Inflammatory macrophage treated with lipopolysaccharide for 4 hours (primary cell): ENCODE measurements at regions not wholly inside any gene's neighbourhood (a gene's known extent, or its start where the extent isn't known, plus 50 kb on each side); places are given as distances from the start of the nearest gene placed in this dataset.
A peak's percentile ranks its signal among the peaks of the same experiment; 100 is the strongest.

Experiments used
- DNase-seq: peaks from one replicate; pipeline ENCODE4 v3.0.0-alpha.2; 2020

- no peak for DNase-seq
These were observed 75.8 kb upstream of the NPAS2 start for GRCh38 chr2:100744184-100744583.

DNA sequence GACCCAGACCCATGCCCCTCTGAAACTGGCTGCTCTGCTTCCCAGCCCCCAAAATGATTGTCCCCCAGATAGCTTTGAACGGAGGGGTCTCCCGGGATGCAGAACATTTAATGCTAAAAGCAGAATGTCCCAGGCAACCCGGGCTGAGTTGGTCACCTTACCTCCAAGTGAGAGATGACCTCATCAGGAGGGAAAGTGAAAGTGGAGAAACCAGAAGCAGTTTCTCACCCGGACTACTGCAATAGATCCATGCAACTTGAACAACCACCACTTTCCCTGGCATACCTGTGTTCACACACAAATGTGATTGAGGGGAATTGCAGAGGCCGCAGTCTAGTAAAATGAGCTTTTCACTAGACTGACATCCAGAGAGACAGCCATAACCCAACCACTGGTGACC lies 75.3 kb upstream of the NPAS2 start:
- DNase-seq, result peak; percentile 74

DNA sequence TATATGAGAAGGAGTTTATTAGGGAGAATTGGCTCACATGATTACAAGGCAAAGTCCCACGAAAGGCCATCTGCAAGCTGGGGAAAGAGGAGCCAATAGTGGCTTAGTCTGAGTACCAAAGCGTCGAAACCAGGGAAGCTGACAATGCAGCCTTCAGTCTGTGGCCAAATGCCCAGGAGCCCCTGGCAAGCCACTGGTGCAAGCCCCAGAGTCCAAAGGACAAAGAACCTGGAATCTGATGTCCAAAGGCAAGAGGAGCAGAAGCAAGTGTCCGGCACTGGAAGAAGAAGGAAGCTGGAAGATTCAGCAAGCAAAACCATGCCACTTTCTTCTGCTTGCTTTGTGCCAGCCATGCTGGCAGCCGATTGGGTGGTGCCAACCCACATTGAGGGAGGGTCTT lies 74.3 kb upstream of the NPAS2 start:
- DNase-seq, result no peak

- no peak for DNase-seq
These were observed 72.4 kb upstream of the NPAS2 start for GRCh38 chr2:100747551-100747950.

DNA sequence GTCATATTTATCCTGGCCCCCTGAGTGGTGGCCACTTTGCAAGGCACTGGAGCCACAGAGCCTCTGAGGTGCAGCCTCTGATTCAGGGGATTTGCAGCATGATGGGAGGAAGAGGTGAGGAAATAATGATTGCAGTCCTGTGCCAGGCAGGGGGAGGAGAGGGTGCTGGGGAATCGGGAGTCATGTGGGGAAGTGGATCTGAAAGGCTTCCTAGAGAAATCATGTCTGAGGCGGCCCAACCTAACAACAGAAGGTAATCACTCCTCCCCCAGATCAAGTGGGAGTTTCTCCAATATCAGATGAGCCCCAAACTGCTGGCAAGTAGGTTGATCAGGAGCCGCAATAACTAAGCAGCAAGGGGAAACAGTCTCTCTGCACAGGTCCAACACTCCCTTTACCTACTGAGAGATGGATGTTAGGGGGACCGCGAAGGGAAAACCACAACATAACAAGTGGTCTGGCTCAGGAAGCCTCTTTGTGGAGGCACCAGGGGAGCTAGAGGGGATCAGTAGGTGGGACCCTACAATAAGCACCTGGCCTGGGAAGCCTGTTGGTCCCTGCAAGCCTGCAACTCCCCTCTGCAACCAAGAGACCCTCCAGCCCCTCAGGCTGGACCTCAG lies 71.8 kb upstream of the NPAS2 start:
- DNase-seq, result peak; percentile 49

- DNase-seq, result no peak
These were observed 71.3 kb upstream of the NPAS2 start for GRCh38 chr2:100748673-100749072.

DNA sequence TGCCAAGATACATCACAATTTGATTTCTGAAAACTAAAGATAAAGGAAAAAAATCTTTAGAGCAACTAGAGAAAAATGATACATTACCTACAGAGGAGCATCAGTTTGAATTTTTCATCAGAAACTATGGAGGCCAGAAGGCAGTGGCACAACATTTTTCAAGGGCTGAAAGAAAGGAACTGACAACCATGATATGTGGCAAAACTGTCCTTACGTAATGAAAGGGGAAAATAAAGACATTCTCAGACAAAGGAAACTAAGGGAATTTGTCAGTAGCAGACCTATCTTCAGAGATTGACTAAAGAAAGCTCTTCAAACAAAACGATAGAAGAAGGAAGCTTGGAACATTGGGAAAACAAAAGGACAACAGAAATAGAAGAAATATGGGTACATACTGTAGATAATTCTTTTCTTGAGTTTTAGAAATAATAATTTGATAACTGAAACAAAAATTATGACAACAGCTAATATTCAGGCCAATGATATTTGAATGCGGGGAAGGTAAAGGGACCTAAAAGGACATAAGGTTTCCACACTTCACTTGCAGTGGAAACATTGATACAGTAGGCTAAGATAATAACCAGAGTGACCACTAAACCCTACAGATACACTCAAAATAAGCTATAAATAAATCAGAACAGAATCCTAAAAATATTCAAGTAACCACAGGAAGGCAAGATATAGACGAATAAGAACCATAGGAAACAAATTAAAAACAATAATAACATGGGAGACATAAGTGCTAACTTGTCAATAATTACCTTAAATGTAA lies 70.0 kb upstream of the NPAS2 start:
- DNase-seq, result peak; percentile 84

GRCh38 chr2:100751871-100752625 lies 67.9 kb upstream of the NPAS2 start:
- peak; percentile 79 for DNase-seq

DNA sequence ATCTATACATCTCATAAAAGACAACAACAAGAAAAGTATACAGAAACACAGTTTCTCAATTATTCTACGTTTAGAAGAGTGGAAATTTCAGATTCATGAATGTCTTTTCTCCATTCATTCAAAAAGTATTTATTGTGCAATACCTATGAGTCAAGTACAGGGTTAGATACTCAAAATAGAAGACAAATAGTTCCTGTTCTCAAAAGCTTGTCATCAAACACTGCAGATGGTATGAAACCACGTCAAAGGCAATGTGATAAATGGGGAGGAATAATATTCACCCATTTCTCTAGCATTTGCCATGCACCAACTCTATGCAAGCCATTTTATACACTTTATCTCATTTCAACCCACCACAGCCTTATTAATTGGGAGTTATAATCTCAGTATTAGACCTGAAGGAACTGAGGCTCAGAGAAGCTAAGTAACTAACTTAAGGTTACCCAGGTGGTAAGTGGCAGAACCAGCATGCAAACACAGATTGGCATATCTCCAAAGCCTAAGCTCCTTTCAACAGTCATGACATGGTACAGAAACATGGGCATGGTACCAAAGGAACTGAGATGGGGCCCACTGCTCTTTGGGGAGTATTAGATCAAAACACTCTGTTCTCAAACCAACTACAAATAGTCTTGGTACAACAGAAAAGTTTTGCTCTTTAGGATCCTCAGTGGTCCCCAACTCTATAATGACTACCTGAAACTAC lies 67.2 kb upstream of the NPAS2 start:
- peak; percentile 91 for DNase-seq

- DNase-seq, result no peak
These were observed 66.5 kb upstream of the NPAS2 start for GRCh38 chr2:100753444-100753843.

GRCh38 chr2:100753881-100754280 lies 66.1 kb upstream of the NPAS2 start:
- no peak for DNase-seq

GRCh38 chr2:100754951-100755350 lies 65.0 kb upstream of the NPAS2 start:
- no peak for DNase-seq

GRCh38 chr2:100755441-100755840 lies 64.5 kb upstream of the NPAS2 start:
- DNase-seq, result no peak

- DNase-seq, result no peak
These were observed 63.2 kb upstream of the NPAS2 start for GRCh38 chr2:100756704-100757103.

GRCh38 chr2:100757621-100758394 lies 62.1 kb upstream of the NPAS2 start:
- DNase-seq, result no peak

- no peak for DNase-seq
These were observed 60.0 kb upstream of the NPAS2 start for GRCh38 chr2:100759901-100760300.

GRCh38 chr2:100761365-100761764 lies 58.6 kb upstream of the NPAS2 start:
- no peak for DNase-seq

DNA sequence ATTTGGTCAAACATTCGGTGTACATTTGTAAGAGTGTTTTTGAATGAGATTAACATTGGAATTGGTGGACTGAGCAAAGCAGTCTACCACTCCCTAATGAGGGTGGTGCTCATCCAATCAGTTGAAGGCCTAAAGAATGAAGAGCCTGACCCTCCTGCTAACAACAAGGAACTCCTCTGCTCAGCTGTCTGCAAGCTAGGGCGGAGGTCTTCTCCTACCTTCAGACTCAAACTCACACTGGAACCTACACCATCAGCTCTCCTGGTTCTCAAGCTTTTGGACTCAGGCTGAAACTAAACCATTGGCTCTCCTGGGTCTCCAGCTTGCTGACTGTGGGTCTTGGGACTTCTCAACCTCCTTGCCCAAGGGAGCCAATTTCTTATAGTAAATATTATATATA lies 55.5 kb upstream of the NPAS2 start:
- DNase-seq, result no peak

- no peak for DNase-seq
These were observed 54.5 kb upstream of the NPAS2 start for GRCh38 chr2:100765481-100765880.

DNA sequence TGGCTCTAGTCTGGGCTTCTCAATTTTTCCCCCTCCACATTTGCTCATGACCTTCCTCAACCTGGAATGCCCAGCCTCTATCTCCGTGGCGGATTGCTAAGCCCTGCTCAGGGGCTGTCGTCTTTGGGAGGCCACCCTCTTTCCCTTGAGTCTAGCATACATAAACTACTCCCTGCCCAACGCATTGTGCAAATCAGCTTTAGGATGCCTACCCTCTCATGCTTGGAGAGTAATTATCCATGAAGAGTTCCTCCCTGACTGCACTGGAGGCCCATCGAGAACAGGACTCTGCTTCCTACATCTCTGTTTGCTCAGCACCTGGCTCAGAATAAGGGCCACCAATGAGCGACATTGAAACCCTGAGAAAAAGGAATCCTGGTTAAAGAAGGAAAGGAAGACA lies 53.7 kb upstream of the NPAS2 start:
- no peak for DNase-seq

DNA sequence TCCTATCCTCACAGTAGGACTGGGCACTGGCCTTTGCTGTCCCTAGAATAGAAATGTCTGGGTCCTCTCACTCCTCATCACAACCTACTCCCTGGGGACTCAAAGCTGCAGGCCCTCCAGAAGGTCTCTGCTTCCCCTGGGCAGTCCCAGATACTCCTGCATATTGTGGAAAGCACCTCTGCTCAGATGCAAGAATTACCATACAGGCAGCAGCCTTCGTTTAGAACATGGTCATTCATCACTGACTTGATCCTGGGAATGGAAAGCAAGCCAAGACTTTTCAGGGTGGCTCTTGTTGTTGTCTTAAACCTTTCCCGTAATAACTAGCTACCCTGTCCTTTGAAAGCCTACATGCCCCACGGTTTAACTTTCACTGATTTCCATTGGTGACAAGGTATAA lies 53.1 kb upstream of the NPAS2 start:
- DNase-seq, result no peak

DNA sequence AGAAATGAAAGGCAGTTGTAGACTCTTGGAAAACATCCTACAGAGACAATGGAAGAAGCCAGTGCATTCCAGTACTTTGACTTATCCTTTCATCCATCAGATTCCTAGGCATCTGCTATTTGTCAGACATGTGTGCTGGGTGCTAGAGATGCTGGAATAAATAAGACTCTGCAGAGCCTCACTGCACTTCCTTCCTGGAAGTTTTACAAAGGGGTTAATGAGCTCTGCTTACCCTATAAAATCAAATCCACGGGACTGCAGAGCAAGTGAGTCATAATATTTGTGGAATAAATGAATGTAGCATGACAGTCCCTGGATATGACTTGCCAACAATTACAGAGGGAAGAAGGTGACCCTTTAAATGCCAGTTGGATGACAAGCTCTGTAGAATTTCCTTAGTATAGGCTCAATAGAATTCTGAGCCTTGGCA lies 52.7 kb upstream of the NPAS2 start:
- DNase-seq, result no peak
